ENCODE measurements at regions not wholly inside any gene's neighbourhood (a gene's known extent, or its start where the extent isn't known, plus 50 kb on each side); places are given as distances from the start of the nearest gene placed in this dataset.

DNA sequence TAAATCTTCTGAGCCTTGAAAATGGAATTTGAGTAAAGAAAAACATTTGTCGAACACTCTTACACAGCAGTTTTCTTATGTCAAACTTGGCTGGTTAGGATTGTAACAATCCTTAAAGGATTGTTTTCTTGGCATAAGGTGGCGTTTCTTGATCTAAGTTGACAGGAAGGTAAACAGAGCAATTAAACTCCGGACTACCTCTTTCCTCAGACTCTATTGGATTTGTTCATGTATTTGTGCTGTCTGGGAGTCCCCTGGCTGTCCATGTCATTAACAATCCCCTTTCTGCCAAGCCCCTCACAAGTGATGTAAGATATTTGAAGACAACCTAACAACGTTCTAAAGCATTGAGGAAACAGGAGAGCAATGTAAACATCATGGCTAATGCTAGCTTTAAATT, 222.5 kb upstream of the SNX19 start:
- Histone ChIP-seq H3K4me1 (ENCODE audit: control insufficient read depth, insufficient read depth, low read length) (no peaks in the 10 kb centered on the region), H3K9ac (ENCODE audit: control insufficient read depth, insufficient read depth, low read length) (no peak overlapping the region), H2AFZ (ENCODE audit: control insufficient read depth, low read depth, low read length) (no peak overlapping the region), H3K9me3 (replicated peaks; ENCODE audit: control insufficient read depth, insufficient read depth, low read length) (no peaks in the 10 kb centered on the region), H3K79me2 (ENCODE audit: control insufficient read depth, insufficient read depth, low read length) (no peaks in the 10 kb centered on the region), H3K4me2 (ENCODE audit: control insufficient read depth, insufficient read depth) (no peak overlapping the region), H4K20me1 (ENCODE audit: control insufficient read depth, insufficient read depth) (no peaks in the 10 kb centered on the region), H3K36me3 (ENCODE audit: control insufficient read depth in 2 of 2, insufficient read depth in 2 of 2, low read length in 1 of 2) (no peaks in the 10 kb centered on the region), H3K27ac (ENCODE audit: control insufficient read depth, insufficient read depth) (no peak overlapping the region), H3K4me3 (no peak overlapping the region), H3K27me3 (replicated peaks in 1 of 2; ENCODE audit: control insufficient read depth in 2 of 2, insufficient read depth in 2 of 2, low read length in 1 of 2) (peaks cover 0 to 2% of the 10 kb centered on the region in 2 experiments; a peak in 1 of 4 replicates)
- POLR2A ChIA-PET: no interaction called here
- FAIRE-seq: no peak
- intact Hi-C loops (cut with micrococcal nuclease; ENCODE audit: unreplicated experiment) (no loop called here), in situ Hi-C loops (cut with MboI) (no loop called here)
- BruUV-seq (replicated peaks): no TSS peak
- ATAC-seq: no peak
- SMC1A ChIA-PET (ENCODE audit: uncharacterized antibody, unreplicated experiment): no interaction called here
- 25% methylated on average over 4 of the region's 4 CpGs for WGBS (ENCODE audit: insufficient coverage, insufficient replicate concordance, low lambda C conversion rate, missing lambda C conversion rate)
- no peak for TF ChIP-seq MAX (IDR thresholded peaks at IDR 0.05; ENCODE audit: low read depth, low read length)
- TF ChIP-seq PML (IDR thresholded peaks at IDR 0.05; ENCODE audit: low read length): no peak
- TF ChIP-seq, protein P1, sequence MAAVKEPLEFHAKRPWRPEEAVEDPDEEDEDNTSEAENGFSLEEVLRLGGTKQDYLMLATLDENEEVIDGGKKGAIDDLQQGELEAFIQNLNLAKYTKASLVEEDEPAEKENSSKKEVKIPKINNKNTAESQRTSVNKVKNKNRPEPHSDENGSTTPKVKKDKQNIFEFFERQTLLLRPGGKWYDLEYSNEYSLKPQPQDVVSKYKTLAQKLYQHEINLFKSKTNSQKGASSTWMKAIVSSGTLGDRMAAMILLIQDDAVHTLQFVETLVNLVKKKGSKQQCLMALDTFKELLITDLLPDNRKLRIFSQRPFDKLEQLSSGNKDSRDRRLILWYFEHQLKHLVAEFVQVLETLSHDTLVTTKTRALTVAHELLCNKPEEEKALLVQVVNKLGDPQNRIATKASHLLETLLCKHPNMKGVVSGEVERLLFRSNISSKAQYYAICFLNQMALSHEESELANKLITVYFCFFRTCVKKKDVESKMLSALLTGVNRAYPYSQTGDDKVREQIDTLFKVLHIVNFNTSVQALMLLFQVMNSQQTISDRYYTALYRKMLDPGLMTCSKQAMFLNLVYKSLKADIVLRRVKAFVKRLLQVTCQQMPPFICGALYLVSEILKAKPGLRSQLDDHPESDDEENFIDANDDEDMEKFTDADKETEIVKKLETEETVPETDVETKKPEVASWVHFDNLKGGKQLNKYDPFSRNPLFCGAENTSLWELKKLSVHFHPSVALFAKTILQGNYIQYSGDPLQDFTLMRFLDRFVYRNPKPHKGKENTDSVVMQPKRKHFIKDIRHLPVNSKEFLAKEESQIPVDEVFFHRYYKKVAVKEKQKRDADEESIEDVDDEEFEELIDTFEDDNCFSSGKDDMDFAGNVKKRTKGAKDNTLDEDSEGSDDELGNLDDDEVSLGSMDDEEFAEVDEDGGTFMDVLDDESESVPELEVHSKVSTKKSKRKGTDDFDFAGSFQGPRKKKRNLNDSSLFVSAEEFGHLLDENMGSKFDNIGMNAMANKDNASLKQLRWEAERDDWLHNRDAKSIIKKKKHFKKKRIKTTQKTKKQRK (IDR thresholded peaks at IDR 0.05; ENCODE audit: low read depth, low read length): no peak
- TF ChIP-seq TCF12 (IDR thresholded peaks at IDR 0.05; ENCODE audit: low read depth, low read length): no peak
- TF ChIP-seq EED (IDR thresholded peaks at IDR 0.05; ENCODE audit: low read depth): no peak
- TF ChIP-seq ZNF622 (IDR thresholded peaks at IDR 0.05): no peak
- TF ChIP-seq STAT3 (IDR thresholded peaks at IDR 0.05; ENCODE audit: low read depth, low read length): no peak
- no peak for TF ChIP-seq SUZ12 (IDR thresholded peaks at IDR 0.05; ENCODE audit: unreplicated experiment)
- no peak for TF ChIP-seq MLLT1 (IDR thresholded peaks at IDR 0.05)
- TF ChIP-seq POLR2AphosphoS5 (IDR thresholded peaks at IDR 0.05; ENCODE audit: low read length): no peak
- TF ChIP-seq ETV6 (conservative IDR thresholded peaks at IDR 0.05 in 1 of 2, IDR thresholded peaks at IDR 0.05 in 1 of 2; ENCODE audit: borderline replicate concordance in 1 of 2, low read depth in 1 of 2): no peak
- TF ChIP-seq EGR1 (IDR thresholded peaks at IDR 0.05; ENCODE audit: borderline replicate concordance in 1 of 2, low read depth in 2 of 2, low read length in 2 of 2): no peak
- RAD21 ChIA-PET (ENCODE audit: unreplicated experiment): no interaction called here
- CTCF ChIA-PET: interaction anchor here (0.8 kb wide), 1 partner anchor 9 kb away, joined by 3 read pairs; no protein-coding TSS in a partner anchor
- no peak for DNase-seq (ENCODE audit: low read depth, low spot score)

All from GM12878 (cell line).